GM21723 (cell line): ENCODE measurements at regions not wholly inside any gene's neighbourhood (a gene's known extent, or its start where the extent isn't known, plus 50 kb on each side); places are given as distances from the start of the nearest gene placed in this dataset.

Source experiments
- ATAC-seq: cut with Tn5 transposase; IDR thresholded peaks from one replicate; pipeline ENCODE4 v1.9.1; 2021; ENCODE audit warnings: mild to moderate bottlenecking, moderate library complexity; ENCODE audit not compliant: unreplicated experiment

DNA sequence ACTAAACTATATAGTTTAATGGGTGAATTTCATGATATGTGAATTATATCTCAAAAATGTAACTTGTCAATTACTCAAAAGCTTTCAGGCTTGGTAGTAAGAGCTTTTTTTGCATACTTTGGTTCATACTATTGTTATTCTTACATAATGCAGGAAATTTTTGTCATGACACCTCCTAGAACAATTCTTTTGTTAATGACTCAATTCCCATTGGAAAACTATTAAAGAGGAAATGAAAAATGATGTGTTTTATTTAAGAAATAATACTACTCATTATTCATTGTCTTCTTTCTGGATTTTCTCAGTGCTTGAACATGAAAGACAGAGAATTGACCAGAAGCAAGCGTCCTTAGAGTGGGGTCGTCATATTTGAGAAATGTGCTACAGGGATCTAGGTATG is 196.4 kb upstream of the KCNJ16 start:
- no peak for ATAC-seq

DNA sequence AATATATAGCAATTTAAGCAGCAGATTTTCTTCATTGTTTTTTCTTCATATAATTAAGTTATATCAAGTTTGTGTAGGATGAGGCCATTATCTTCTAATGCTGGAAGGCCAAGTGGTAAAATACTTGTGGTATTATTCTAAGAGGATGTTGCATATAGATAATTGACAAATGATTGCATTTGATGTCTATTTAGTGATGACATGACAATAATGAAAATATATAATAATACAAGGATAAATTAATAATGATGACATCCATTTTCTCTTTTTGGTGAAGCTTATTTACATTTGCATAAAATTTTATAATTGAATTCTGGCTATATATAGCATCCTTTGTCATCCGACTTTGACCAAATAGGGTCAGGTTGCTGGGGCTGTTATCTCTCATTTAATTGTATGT is 195.4 kb upstream of the KCNJ16 start:
- no peak for ATAC-seq

DNA sequence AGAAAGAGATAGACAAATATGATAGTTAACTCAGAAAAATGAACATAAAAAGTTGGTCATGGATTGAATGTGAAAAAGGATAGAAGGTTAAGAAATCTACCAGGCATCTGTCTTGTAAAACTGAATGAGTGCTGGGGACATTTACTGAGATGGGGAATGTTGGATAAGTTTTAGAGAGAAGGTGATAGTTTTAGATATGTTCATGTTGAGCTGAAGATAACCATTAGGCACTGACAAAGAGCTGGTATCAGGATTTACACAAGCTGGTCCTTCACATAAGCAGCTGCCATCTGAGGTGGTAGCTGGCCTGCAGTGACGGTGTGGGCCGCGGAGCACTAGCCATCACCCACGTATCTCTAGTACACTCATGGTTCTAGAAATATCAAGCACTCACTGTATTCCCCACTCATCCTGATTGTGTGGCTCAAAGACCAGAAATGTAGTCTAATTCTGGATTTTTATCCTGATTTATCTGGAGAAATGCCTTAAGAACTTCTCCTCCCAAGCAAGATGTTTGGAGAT is 194.4 kb upstream of the KCNJ16 start:
- ATAC-seq: no peak

DNA sequence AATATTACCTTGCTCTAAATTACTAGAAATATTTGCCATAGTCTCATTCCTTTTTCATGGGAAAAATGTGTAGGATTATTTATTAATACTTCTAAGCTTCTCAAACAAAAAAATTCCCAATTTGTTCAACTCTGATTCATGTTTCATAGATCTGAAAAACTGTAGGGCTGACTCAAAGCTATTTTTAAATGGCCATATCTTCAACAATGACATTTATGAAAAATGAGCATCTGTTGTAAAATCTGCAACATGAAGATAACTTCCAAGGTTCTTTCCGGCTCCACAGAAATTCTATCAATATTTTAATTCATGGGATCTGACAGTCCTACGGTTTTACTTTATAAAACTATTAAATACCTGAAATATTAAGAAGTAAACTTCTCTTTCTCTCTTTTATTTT is 192.7 kb upstream of the KCNJ16 start:
- no peak for ATAC-seq

DNA sequence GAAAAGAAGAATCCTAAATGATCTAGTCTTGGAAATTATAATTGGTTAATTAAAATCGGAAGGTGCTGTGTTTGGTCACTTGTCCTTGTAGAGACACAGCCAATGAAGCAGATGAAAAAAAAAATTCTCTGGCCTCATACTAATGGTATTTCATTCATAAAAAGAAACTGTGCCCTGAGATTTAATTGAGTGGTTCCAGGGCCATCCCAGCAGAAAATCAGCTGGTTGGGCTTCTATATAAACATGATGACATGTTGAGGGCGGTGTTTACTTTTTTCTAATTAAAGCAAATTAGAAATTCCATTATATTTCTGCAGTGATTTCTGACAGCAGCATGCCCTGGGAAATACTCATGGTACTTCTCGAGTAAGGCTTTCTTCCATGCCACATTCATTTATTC is 191.9 kb upstream of the KCNJ16 start:
- no peak for ATAC-seq

DNA sequence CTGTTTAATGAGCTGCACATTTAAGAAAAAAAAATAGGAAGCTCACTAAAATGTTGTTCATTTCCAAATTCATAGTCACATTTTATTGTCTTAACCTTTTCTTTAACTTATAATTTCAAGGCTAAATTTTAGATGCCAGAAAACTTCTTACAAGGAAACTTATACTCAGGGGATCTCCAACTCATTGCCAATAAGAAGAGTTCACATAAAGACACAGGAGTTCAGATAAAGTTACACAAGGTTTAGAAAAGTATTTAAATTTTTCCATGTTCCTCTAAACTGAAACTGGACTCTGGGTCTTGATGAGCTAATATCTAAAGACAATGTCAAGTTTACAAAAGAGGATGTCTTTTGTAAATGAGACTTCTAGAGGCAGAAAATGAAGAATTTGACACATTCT is 190.7 kb upstream of the KCNJ16 start:
- ATAC-seq: no peak

DNA sequence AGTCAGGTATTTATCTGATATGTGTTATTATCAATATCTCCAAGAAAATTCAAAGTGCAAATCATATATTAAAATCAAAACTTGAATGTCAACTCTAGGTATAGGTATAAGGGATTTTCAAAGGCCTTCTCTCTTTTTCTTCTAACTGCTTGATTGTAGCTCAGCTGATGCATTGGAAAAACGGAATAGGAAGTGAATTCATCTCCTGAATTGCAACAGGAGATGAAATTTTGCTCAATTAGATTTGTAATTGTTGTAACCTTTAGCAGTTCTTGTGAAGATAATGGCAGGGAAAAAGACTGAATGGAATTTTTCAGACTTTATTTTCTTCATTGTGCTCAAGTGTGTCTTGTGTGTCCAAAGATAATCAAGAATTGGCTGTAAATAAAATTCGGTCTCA is 190.2 kb upstream of the KCNJ16 start:
- ATAC-seq: no peak

DNA sequence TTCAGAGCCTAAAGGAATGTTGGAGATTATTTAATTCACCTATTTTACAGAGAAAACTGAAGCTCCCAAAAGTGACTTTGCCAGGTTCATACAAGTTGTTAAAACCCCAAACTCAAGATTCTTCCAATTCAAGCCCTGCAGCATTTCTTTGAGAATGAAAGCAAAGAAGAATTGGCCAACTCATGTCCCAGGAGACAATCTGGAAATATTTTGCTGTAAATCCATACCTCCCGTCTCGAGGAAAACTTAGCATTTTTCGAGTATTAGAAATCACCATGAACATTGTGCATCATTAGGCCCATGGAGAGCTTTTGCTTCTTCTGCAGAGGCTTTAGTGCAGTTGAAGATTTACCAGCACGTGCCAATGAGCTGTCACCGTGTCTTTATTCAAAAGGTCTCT is 176.4 kb upstream of the KCNJ16 start:
- no peak for ATAC-seq

DNA sequence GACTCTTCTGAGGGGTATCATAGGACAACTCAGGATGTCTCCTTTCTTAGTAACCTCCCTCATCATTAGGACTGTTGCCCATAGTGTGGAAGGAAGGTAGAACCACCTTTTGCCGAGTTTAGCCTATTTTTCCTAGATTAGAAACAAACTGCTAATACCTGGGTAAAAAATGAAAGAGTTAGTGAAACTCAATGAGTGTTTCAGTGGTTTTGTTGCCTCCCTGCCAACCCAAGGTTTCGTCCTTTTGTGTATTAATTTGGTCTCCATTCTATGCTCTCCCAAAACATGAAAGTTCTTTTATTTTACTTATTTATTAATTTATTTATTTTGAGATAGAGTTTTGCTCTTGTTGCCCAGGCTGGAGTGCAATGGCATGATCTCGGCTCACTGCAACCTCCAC is 174.9 kb upstream of the KCNJ16 start:
- no peak for ATAC-seq

DNA sequence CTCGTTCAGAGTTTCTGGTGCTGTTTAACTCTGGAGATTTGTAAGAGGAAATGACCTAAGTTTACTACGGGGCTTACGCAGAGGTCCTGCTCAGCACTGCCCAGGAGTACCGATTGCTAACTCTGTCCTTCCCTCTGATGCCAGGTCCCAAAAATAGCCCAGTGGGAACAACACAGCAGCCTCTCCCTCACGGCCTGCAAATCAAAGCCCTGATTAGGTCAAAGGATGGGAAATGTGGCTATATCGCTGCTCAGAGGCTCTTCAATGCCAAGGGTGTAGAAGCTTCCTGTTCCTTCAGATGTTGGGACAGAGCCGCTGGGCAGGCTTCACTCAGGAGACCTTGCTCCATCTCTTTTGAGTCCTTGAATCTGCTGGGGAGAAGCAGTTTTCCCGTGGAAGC is 174.2 kb upstream of the KCNJ16 start:
- ATAC-seq: no peak

DNA sequence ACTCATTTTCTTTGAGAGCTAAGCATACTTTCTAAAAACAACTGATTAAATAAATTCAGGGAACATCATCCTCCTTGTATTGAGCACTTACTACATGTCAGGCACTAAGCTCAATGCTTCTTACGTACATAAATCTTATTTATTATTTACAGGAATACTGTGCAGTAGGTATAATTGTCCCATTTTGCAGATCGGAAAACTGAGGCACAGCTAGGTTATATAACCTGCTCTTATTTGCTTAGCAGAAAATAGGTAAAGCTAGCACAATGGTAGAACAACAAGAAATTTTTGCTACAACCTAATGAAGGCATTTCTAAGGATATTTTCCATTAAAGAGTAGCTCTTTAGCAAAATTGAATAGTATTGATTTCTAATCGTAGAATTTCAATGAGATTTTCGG is 168.7 kb upstream of the KCNJ16 start:
- ATAC-seq: no peak

DNA sequence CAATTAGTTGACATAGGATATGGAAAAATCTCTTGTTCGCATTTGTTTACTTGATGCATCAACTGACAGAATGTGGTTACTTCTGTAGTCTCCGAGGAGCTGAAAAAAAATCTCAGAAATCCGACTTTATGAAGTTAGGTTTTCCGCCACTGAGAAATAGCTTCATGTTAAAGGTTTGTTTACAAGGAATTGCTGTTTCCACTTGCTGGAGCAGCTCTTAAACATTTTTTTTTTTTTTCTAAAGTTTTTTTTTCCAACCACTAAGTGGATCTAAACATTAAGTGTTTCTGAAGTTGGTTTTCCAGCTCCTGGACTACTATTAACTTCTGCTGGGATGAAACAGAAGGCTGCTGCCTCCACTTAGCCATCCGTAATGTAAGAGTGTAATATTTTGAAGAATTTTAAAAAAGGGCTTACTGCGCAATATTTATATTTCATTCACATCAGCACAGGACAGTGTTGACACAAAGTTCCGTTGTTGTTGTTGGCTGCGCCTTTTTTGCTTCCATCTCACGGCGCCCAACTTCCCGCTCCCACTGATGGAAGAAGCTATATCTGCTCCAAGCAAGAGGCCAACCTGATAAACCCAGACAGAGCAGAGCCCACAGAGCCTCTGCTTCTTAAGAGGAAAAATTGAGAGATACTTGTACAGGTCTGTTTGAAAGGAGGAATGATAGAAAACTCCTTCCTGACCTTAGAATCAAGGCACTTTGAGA is 167.7 kb upstream of the KCNJ16 start:
- ATAC-seq: no peak

DNA sequence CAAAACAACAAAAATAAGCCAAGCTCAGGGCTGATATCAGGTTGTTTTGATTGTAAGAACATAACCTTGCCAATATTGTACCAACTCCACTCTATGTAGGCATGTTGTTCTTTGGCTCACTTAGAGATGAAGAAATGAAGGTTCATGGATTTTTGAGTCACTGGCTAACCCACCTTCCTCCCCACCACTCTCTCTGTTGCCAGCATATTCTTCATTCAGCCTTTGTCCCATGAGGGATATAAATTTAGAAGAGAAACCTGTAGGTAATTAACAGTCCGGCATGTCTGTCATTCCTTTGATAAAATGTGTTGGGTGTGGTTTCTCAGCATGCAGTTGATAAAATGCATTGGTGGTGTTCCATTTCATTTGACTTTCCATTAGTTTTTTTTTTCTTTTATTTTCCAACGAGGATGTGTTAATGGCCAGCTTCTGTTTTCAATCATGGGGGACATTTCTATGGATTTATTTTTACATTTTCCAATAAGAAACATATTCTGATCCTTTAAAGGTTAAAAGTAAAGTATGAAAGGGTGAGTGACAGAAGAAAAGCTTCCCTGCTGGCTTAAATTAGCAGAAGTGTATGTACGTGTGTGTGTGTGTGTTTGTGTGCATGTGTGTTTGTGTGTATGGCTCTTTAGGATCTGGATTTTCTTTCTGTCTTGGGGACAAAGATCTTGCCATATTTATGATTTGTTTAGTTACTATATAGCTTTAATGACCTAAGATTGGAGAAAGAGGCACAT is 166.2 kb upstream of the KCNJ16 start:
- ATAC-seq: no peak

DNA sequence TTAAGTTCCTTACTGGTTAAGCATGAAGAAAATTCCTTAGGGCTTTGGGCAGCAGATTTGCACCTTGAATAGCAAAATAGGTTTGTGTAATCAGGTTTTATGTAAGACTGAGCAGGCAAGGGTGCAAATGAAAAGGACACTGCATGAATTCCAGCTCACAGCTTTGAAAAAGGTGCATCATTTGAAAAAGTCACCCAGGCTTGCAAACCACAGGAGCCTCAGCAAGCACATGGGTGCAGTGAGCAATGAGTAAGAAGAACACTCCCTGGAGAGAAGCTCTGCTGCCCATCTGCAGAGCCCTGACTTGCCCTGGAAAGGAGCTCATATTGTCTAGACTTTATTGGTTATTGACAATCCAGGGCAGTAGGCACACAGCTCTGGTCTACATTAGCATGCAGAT is 165.6 kb upstream of the KCNJ16 start:
- ATAC-seq: no peak

DNA sequence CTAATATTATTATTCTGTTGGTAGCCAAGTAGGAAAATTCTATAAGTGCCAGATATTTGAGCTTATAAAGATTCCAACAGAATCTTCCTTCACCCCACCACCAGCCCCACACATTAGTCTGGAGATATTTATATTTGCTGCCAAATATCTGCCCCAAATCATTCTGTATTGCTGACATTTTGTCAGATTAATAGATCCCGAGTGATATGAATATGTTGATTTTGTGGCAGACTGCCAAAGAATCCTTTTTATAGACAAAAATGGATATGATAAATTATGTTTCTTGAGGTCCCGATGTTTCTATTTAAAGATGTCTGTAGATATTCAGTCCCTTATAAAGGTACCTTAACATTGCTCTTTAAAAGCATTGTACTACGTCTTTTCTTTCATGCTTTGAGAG is 162.2 kb upstream of the KCNJ16 start:
- ATAC-seq: no peak

DNA sequence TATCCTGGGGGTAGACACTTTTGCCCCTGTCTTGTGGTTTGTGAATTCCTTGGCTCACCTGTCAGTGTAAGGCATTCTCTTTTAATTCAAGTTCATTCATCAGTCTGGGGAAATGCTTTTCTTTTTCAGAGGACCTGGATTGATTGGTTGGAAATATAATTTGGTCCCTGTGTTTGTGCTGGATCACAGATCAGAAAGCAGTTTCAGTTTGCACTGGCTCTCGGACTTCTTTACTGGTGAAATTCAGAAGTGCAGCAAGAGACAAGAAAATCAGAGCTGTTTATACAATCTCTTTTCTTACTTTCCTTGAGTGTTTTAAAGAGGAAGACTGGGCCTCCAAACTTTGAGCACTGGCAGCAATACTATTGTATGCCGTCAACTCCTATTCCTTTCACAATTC is 161.8 kb upstream of the KCNJ16 start:
- no peak for ATAC-seq

DNA sequence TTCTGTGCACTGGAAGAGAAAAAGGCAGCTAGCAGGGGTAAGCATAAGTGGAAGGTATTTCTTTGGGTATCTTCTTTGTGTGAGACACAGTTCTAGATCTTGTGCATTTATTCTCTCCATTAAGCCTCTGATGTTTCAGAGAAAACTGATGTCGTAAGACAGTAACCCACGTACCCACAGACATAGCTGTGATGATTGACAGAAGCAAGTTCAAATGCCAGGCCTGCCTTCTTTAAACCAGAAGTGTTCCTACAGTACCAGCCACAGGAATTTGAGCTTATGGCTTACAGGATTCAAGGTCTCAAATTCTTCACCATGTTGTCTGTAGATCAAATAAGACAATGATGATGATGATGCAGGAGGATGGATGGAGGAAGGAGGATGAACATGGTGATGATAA is 161.4 kb upstream of the KCNJ16 start:
- no peak for ATAC-seq

DNA sequence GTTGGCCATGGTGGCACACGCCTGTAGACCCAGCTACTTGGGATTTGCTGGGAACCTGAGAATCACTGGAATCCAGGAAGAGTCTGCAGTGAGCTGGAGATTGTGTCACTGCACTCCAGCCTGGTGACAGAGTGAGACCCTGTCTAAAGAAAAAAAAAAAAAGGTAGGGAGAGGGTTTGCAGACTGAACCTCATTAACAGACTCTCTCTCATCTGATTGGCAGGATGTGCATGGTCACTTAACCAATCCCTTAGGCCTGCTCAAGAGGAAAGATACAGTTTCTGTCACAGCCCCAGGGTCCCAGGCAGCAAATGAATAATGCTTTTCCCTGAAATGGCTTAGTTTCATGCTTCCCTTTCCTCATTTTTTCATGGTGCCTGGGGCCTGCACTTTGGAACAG is 160.5 kb upstream of the KCNJ16 start:
- no peak for ATAC-seq

DNA sequence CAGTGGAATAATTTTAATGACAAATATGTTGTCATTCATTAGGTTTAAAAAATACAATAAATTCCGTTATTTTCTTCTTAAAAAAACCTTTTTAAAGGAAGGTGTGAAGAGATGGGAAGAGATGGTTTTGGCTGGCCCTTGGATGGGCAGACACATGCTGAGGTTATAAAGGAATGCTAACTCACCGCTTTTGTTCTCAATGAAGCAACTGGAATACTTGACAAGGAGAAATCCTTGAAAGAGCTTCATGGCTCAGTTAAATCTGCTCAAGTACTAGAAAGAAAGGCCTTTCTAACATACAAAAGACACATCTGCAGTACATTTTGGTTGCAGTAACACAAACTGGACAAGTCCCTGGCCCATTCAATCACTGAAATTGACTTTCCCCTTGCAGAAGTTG is 158.3 kb upstream of the KCNJ16 start:
- ATAC-seq: no peak

DNA sequence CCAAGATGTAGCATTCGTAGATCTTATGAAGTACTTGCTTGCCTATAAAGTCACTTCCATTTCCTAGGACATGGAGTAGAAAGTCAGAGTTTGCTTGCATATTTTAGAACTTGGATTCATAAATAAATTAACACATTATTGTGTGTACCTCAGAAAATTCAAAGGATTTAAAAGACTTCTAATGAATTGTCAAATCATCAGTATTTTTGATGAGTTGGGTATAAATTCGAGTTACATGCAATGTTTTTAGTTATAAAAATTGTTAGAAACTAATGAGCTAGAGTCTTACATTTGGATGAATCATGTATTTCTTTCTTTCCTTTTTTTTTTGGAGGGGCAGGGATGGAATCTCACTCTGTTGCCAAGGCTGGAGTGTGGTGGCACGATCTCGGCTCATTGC is 156.9 kb upstream of the KCNJ16 start:
- ATAC-seq: no peak

DNA sequence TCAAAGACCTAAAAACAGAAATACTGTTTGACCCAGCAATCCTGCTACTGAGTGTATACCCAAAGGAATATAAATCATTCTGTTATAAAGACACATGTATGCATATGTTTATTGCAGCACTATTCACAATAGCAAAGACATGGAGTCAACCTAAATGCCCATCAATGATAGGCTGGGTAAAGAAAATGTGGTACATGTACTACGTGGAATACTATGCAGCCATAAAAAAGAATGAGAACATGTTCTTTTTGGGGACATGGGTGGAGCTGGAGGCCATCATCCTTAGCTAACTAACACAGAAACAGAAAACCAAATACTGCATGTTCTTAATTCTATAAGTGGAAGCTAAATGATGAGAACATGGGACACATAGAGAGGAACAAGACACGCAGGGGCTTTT is 155.2 kb upstream of the KCNJ16 start:
- no peak for ATAC-seq

DNA sequence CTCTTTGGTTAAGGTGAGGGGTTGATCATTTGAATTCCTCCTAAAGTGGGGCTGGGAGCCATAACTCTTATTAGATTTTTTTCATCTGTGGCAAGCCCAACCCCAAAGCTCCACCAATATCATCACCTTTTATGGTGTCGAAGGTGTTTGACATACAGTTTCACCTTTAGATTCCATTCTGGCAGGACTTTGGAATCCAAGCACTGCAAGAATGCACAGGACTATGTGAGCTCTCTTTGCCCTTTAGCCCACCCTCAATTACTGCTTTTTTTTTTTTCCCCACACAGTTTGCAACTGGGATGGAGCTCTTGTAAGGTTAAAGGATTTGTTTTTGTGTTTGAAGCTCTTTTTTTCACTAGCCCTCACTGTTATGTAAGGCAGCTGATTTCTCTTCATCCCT is 154.0 kb upstream of the KCNJ16 start:
- ATAC-seq: no peak

DNA sequence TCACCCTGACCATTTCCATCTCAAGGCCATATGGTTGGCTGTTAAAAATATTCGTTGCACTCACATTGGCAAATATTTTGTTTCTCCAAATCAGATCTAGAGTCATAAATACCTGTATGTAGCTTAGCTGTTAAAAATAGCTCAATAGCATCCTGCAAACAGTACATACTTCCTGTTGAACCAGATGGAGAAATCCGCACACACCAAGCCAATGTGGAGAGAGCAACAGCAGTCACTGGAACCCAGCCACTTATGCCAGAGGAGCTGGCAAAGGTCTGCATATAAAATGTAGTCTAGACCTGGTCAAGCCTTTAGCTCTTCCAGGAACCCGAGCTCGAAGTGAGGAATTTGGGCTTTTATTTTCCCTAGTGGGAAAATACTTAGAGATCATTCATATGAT is 146.4 kb upstream of the KCNJ16 start:
- no peak for ATAC-seq
